GM06990 (cell line): ENCODE measurements at regions not wholly inside any gene's neighbourhood (a gene's known extent, or its start where the extent isn't known, plus 50 kb on each side); places are given as distances from the start of the nearest gene placed in this dataset.
"Not testable (repeated sequence)": the region's sequence is repeated elsewhere in the genome, so short reads cannot be mapped to it uniquely, and the experiment has no call there.

ENCODE experiments used
- DNase-seq: peaks from one replicate; pipeline ENCODE4 v3.0.0-alpha.2; 2011; ENCODE audit not compliant: insufficient read length; ENCODE audit errors: extremely low read depth
- H3K27me3 ChIP-seq: replicated peaks from 2 replicates; pipeline ENCODE4 v1.6.0; 2011; ENCODE audit warnings: low read length; ENCODE audit not compliant: control insufficient read depth, insufficient read depth
- H3K36me3 ChIP-seq: 2 replicates; pipeline ENCODE4 v1.5.1; 2011; ENCODE audit warnings: low read length; ENCODE audit not compliant: control insufficient read depth, insufficient read depth
- H3K4me3 ChIP-seq: replicated peaks from 2 replicates; pipeline ENCODE4 v1.5.1; 2011; ENCODE audit warnings: low read depth, mild to moderate bottlenecking, control low read depth, low read length
- CTCF ChIP-seq: IDR thresholded peaks from 2 replicates; pipeline ENCODE4 v1.5.1; 2011; ENCODE audit warnings: low read length, control low read depth, mild to moderate bottlenecking, inconsistent platforms; ENCODE audit not compliant: insufficient read depth, poor library complexity, severe bottlenecking

DNA sequence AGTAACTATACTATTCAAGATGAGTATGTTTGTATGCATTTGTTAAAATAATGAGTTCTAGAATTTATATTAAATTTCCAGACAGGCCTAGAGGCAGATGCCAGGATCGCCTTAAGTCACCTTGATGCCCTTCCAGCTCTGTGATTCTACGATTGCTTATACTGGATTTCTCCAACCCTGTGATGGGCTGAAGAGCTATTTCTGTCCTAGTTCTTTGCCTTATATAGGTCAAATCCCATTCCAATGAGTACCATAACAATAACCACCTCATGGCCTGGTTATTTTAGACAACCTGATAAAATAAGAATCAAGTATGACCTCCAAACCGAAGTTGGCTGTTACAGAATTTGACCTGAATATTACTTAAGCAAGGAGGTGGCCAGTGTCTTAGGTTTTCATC lies 79.8 kb upstream of the BLID start:
- no peak for TF ChIP-seq CTCF
- no peak for DNase-seq
- Histone ChIP-seq H3K36me3 (no peaks in the 10 kb centered on the region), H3K27me3 (peaks cover 3% of the 10 kb centered on the region), H3K4me3 (no peak overlapping the region)

GRCh38 chr11:122193881-122194480 lies 78.0 kb upstream of the BLID start:
- not testable (repeated sequence) for DNase-seq, H3K4me3 ChIP-seq, H3K27me3 ChIP-seq, H3K36me3 ChIP-seq

DNA sequence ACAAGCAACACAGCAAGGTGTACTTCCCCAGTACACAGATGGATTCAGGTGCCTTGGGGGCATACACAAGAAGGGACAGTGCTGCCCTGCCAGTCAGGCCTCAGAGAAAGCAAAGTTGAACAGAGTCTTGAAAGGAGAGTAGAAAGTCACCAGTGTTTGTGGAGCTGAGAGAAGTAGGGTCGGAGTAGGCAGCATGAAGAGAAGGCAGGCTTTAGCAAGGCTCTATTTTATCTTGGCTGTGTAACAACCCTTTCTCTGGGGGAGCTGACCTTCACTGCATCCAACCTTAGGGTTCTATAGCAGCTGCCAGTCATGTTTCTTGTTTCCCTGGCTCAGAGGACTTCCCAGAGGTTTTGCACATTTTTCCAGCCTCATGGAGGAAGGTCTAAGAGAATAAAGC lies 77.4 kb upstream of the BLID start:
- Histone ChIP-seq H3K36me3 (no peaks in the 10 kb centered on the region), H3K27me3 (peaks cover 3% of the 10 kb centered on the region), H3K4me3 (no peak overlapping the region)
- TF ChIP-seq CTCF, result no peak
- no peak for DNase-seq

GRCh38 chr11:122192634-122193255 lies 76.7 kb upstream of the BLID start:
- peaks cover 3% of the 10 kb centered on the region for H3K27me3 ChIP-seq
- no peak overlapping the region for H3K4me3 ChIP-seq
- no peak for TF ChIP-seq CTCF
- DNase-seq, result no peak
- no peaks in the 10 kb centered on the region for H3K36me3 ChIP-seq

- DNase-seq, result no peak
- Histone ChIP-seq H3K27me3 (peaks cover 3% of the 10 kb centered on the region), H3K4me3 (no peak overlapping the region), H3K36me3 (no peaks in the 10 kb centered on the region)
- no peak for TF ChIP-seq CTCF
These were observed 74.8 kb upstream of the BLID start for GRCh38 chr11:122190768-122191167.

DNA sequence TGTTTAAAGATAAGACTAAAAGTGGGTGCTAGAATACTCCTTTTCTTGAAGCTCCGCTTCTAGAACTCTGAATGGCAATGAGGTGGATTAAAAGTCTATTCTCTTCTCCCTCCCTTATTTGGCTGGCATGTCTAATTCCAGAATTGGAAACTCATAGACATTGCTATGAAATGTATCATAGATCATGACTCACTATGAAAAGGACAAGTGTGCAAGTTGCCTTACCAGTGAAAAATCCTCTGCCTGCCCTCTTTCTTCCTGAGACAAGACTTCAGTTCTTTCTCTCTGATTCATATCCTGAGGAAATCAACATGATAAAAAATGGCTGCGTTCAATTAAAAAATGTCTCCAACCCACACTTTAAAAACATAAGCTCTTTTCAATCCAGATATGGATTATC lies 73.2 kb upstream of the BLID start:
- no peak for TF ChIP-seq CTCF
- H3K36me3 ChIP-seq, result no peaks in the 10 kb centered on the region
- no peak overlapping the region for H3K4me3 ChIP-seq
- DNase-seq, result no peak
- peaks cover 3% of the 10 kb centered on the region for H3K27me3 ChIP-seq
